Neuronal stem cell (in vitro differentiated cells): ENCODE measurements at regions not wholly inside any gene's neighbourhood (a gene's known extent, or its start where the extent isn't known, plus 50 kb on each side); places are given as distances from the start of the nearest gene placed in this dataset.
"Not testable (repeated sequence)": the region's sequence is repeated elsewhere in the genome, so short reads cannot be mapped to it uniquely, and the experiment has no call there.

ENCODE experiments used
- DNase-seq: peaks from one replicate; pipeline ENCODE4 v3.0.0-alpha.2; 2013; ENCODE audit warnings: low spot score
- H2AFZ ChIP-seq: one replicate; pipeline ENCODE4 v1.6.1; 2013; ENCODE audit warnings: mild to moderate bottlenecking, low read length, inconsistent platforms
- H2AK5ac ChIP-seq: 2 replicates; pipeline ENCODE4 v1.6.1; 2013; ENCODE audit warnings: low read depth, mild to moderate bottlenecking, inconsistent platforms, low read length, moderate library complexity, mixed read lengths
- H2BK120ac ChIP-seq: 2 replicates; pipeline ENCODE4 v1.6.1; 2013; ENCODE audit warnings: low read depth, mild to moderate bottlenecking, inconsistent platforms, low read length, moderate library complexity, mixed read lengths
- H2BK12ac ChIP-seq: one replicate; pipeline ENCODE4 v1.6.1; 2013; ENCODE audit warnings: low read length, inconsistent platforms
- H2BK15ac ChIP-seq: 2 replicates; pipeline ENCODE4 v1.6.1; 2013; ENCODE audit warnings: mild to moderate bottlenecking, low read length, inconsistent platforms, mixed read lengths
- H2BK5ac ChIP-seq: one replicate; pipeline ENCODE4 v1.6.1; 2013; ENCODE audit warnings: inconsistent platforms, mild to moderate bottlenecking, low read length, moderate library complexity
- H3K14ac ChIP-seq: one replicate; pipeline ENCODE4 v1.6.1; 2013; ENCODE audit warnings: low read length, inconsistent platforms
- H3K18ac ChIP-seq: 2 replicates; pipeline ENCODE4 v1.6.1; 2013; ENCODE audit warnings: low read length, inconsistent platforms
- H3K23ac ChIP-seq: 2 replicates; pipeline ENCODE4 v1.6.1; 2013; ENCODE audit warnings: low read depth, mild to moderate bottlenecking, mixed read lengths, low read length, inconsistent platforms; ENCODE audit not compliant: poor library complexity
- H3K27ac ChIP-seq: replicated peaks from 3 replicates; pipeline ENCODE4 v1.5.1; 2013; ENCODE audit warnings: low read length, inconsistent platforms
- H3K27me3 ChIP-seq, 3 experiments: 2 replicates each; pipeline ENCODE4 v1.6.1; 2013; ENCODE audit warnings: low read length in 3 of 3, mild to moderate bottlenecking in 2 of 3, inconsistent platforms in 1 of 3, low read depth in 1 of 3, mixed read lengths in 1 of 3, moderate library complexity in 1 of 3; ENCODE audit not compliant: control insufficient read depth in 3 of 3, insufficient read depth in 3 of 3
- H3K36me3 ChIP-seq, 2 donors: replicated peaks in 1 of 2; 2 replicates each; pipeline ENCODE4 v1.6.1; 2013; ENCODE audit warnings: low read length in 2 of 2; ENCODE audit not compliant: control insufficient read depth in 2 of 2, insufficient read depth in 2 of 2
- H3K4ac ChIP-seq: 2 replicates; pipeline ENCODE4 v1.6.1; 2013; ENCODE audit warnings: inconsistent platforms, mild to moderate bottlenecking, low read length, moderate library complexity
- H3K4me1 ChIP-seq, 2 donors: 1 replicate in 1 of 2; 2 replicates in 1 of 2; pipeline ENCODE4 v1.6.1; 2013; ENCODE audit warnings: low read length in 2 of 2, low read depth in 1 of 2; ENCODE audit not compliant: control insufficient read depth in 2 of 2, insufficient read depth in 1 of 2
- H3K4me2 ChIP-seq: one replicate; pipeline ENCODE4 v1.6.1; 2013; ENCODE audit warnings: mild to moderate bottlenecking, low read length, inconsistent platforms; ENCODE audit not compliant: insufficient read depth, poor library complexity, severe bottlenecking
- H3K4me3 ChIP-seq, 2 donors: 2 replicates each; pipeline ENCODE4 v1.5.1; 2013; ENCODE audit warnings: low read length in 2 of 2, mild to moderate bottlenecking in 2 of 2, inconsistent platforms in 1 of 2, moderate library complexity in 1 of 2
- H3K79me1 ChIP-seq: one replicate; pipeline ENCODE4 v1.6.1; 2013; ENCODE audit warnings: low read depth, mild to moderate bottlenecking, inconsistent platforms, low read length, moderate library complexity
- H3K9ac ChIP-seq: one replicate; pipeline ENCODE4 v1.6.1; 2013; ENCODE audit warnings: mild to moderate bottlenecking, low read depth, low read length, inconsistent platforms; ENCODE audit not compliant: poor library complexity
- H3K9me3 ChIP-seq, 2 donors: replicated peaks in 1 of 2; 2 replicates each; pipeline versions ENCODE3 to v1.6.1; 2013; ENCODE audit warnings: low read length in 2 of 2, mild to moderate bottlenecking in 2 of 2, inconsistent platforms in 1 of 2, low read depth in 1 of 2, mixed read lengths in 1 of 2, moderate library complexity in 1 of 2; ENCODE audit not compliant: control insufficient read depth in 2 of 2, insufficient read depth in 1 of 2
- H4K8ac ChIP-seq: one replicate; pipeline ENCODE4 v1.6.1; 2013; ENCODE audit warnings: low read depth, mild to moderate bottlenecking, inconsistent platforms, low read length, moderate library complexity
- H4K91ac ChIP-seq: one replicate; pipeline ENCODE4 v1.6.1; 2013; ENCODE audit warnings: low read length, low read depth, mild to moderate bottlenecking, inconsistent platforms; ENCODE audit not compliant: poor library complexity
- WGBS, 2 donors: extraction: QIAGEN DNeasy Blood & Tissue Kit; methylation state at CpG; one replicate each; pipeline ENCODE4 v1.1.7; 2013; ENCODE audit warnings: missing lambda C conversion rate in 2 of 2, mixed read lengths in 1 of 2; ENCODE audit not compliant: insufficient read length in 2 of 2, insufficient replicate concordance in 1 of 2; ENCODE audit errors: extremely low coverage in 2 of 2; 5-methylcytosine and 5-hydroxymethylcytosine counted together

DNA sequence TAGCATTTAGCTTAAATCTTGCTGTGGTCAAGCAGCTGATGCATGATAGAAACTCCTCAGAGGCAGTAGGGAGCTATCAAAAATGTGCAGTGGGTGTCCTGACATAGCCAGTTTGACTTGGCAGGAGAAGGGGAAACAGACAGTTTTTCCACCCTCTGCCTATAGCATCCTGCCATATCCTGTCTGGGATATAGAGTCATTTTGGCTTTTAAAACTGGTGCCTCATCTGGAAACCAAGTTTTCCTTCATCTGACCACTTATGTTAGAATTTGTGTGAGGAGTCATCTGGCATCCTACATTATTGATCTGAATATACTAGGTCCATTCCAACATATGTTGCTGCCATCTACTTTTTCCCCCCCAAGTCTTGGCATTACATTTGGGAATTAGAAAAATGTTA, 284.1 kb downstream of the CD109 start:
- Histone ChIP-seq H2AFZ (no peak overlapping the region), H2AK5ac (no peak overlapping the region), H2BK12ac (no peak overlapping the region), H3K79me1 (no peaks in the 10 kb centered on the region), H4K8ac (no peak overlapping the region), H3K14ac (no peak overlapping the region), H3K27me3 (no peaks in the 10 kb centered on the region), H3K4me2 (no peak overlapping the region), H2BK5ac (no peak overlapping the region), H4K91ac (no peak overlapping the region), H3K23ac (no peak overlapping the region), H3K36me3 (no peaks in the 10 kb centered on the region), H2BK120ac (no peak overlapping the region), H2BK15ac (no peak overlapping the region), H3K4ac (no peak overlapping the region), H3K9ac (no peak overlapping the region), H3K9me3 (no peaks in the 10 kb centered on the region), H3K18ac (no peak overlapping the region), H3K4me1 (no peaks in the 10 kb centered on the region), H3K4me3 (no peak overlapping the region), H3K27ac (no peak overlapping the region)
- DNase-seq, result no peak

GRCh38 chr6:73978330-73978729, 282.3 kb downstream of the CD109 start:
- Histone ChIP-seq H2AK5ac (no peak overlapping the region), H3K4me3 (no peak overlapping the region), H4K91ac (no peak overlapping the region), H2AFZ (no peak overlapping the region), H4K8ac (no peak overlapping the region), H3K18ac (no peak overlapping the region), H2BK12ac (no peak overlapping the region), H2BK15ac (no peak overlapping the region), H3K27me3 (no peaks in the 10 kb centered on the region), H2BK5ac (no peak overlapping the region), H3K4ac (no peak overlapping the region), H3K36me3 (no peaks in the 10 kb centered on the region), H3K14ac (no peak overlapping the region), H3K4me1 (no peaks in the 10 kb centered on the region), H3K4me2 (no peak overlapping the region), H3K27ac (no peak overlapping the region), H2BK120ac (no peak overlapping the region), H3K79me1 (no peaks in the 10 kb centered on the region), H3K9ac (no peak overlapping the region), H3K9me3 (no peaks in the 10 kb centered on the region), H3K23ac (no peak overlapping the region)
- DNase-seq, result no peak
- WGBS, 2 donors, result no CpG with 5 or more reads among the region's 2 CpGs

GRCh38 chr6:73972518-73972917, 276.5 kb downstream of the CD109 start:
- not testable (repeated sequence) for H3K4me2 ChIP-seq, H3K4me3 ChIP-seq, H2BK12ac ChIP-seq, H2BK5ac ChIP-seq, H3K9me3 ChIP-seq, H3K27ac ChIP-seq, H3K79me1 ChIP-seq, H4K91ac ChIP-seq, H3K23ac ChIP-seq, H2AK5ac ChIP-seq, H3K14ac ChIP-seq, H3K18ac ChIP-seq, H3K9ac ChIP-seq, H3K36me3 ChIP-seq, H2AFZ ChIP-seq, H2BK120ac ChIP-seq, DNase-seq, H3K4ac ChIP-seq, H3K4me1 ChIP-seq, H2BK15ac ChIP-seq, H3K27me3 ChIP-seq, H4K8ac ChIP-seq
- WGBS, 2 donors, result no CpG with 5 or more reads among the region's 7 CpGs

DNA sequence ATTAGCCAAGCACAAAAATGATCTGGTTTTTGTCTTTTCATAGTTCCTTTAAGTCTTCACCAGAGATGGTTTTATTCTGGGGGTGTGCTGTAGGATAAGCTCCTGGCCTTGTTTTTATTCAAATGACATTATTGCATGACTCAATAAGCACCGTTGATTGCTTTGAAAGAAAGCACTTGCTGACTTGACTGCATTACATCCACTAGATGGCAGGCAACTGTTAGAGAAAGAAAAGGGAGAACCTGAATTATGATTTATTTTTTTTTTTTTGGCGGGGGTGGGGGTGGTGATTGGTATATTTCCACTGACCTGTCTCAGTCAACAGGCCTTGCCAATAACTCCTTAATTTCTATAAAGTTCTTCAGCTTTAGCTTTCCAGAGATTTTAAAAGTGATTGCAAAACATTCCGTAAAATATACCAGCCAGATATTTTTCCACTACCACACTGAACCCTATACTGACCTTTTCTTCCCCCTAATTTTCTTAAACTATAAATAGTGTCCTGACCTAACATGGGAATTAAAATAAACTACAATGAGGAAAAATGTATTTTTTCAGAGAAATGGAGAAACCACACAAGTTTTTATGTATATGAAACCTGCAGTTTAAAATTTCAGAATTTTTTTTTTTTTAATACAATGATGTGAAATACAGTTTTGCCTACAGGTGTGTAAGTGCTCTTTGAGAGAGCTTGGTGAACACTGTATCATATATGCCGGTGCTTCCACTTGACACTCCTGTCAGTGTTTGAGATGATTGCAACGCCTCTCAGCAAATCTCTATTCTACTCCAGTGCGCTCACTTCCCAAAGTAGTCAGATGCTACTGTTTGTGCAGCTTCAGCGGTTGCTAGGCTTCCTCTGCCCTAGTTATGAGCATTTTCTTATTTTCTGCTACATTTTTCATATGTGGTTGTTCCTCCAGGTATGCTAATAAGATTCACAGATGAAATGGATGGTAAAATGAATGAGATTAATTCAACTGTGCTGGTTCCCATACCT, 274.3 kb downstream of the CD109 start:
- Histone ChIP-seq H3K4ac (no peak overlapping the region), H2BK15ac (no peak overlapping the region), H2AFZ (no peak overlapping the region), H4K8ac (no peak overlapping the region), H3K79me1 (no peaks in the 10 kb centered on the region), H3K9me3 (no peaks in the 10 kb centered on the region), H4K91ac (no peak overlapping the region), H3K14ac (no peak overlapping the region), H2BK120ac (no peak overlapping the region), H2BK5ac (no peak overlapping the region), H3K4me3 (no peak overlapping the region), H3K4me2 (no peak overlapping the region), H3K9ac (no peak overlapping the region), H3K23ac (no peak overlapping the region), H2BK12ac (no peak overlapping the region), H3K27me3 (no peaks in the 10 kb centered on the region), H3K18ac (no peak overlapping the region), H3K36me3 (no peaks in the 10 kb centered on the region), H3K4me1 (peaks cover 0 to 1% of the 10 kb centered on the region in 2 donors), H2AK5ac (no peak overlapping the region), H3K27ac (no peak overlapping the region)
- WGBS, 2 donors, result no CpG with 5 or more reads among the region's 7 CpGs
- DNase-seq, result peak; percentile 67
